G401 (cell line): ENCODE measurements at regions not wholly inside any gene's neighbourhood (a gene's known extent, or its start where the extent isn't known, plus 50 kb on each side); places are given as distances from the start of the nearest gene placed in this dataset.
"Not testable (repeated sequence)": the region's sequence is repeated elsewhere in the genome, so short reads cannot be mapped to it uniquely, and the experiment has no call there.

Experiments
- DNase-seq: peaks from one replicate; pipeline ENCODE4 v3.0.0-alpha.2; 2015; ENCODE audit warnings: low spot score
- in situ Hi-C: cut with HindIII; loops from 2 replicates; pipeline ENCODE4 v1.10.0; 2016; ENCODE audit warnings: low sequenced_read_pairs, mixed read lengths

GRCh38 chr4:29079260-29079659 is 1640.9 kb upstream of the PCDH7 start:
- in situ Hi-C loops, result no loop called here
- DNase-seq, result no peak

DNA sequence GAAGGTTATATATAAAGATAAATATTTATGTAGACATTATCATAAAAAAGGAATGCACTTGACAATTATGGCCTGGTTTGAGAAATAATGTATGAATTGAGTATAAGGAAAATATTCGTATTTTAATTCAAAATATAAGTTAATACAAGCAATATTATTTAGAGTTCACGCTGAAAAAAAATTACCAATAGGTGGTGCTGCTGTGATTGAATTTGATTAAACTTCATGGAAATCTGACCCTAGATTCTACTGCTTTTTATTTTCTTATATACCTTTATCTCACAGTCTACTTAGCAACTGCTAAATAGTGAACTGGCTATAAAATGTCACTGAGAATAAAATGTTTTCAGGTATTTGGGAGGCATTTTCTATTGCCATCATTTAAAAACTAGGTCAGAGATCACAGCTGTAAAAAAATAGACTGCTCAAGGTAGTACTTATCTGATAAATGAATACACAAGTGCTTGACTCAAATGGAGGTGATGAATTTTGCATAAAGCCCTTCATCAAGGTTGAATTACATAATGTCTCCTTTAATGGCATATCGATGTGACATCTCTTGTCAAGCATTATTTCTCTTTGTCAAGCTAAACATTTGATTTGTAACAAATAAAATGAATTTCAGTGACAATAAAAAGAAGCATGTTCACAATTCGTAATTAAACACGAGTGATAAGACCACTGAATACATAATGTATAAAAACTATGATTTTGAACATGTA is 1638.8 kb upstream of the PCDH7 start:
- DNase-seq, result no peak
- in situ Hi-C loops, result no loop called here

DNA sequence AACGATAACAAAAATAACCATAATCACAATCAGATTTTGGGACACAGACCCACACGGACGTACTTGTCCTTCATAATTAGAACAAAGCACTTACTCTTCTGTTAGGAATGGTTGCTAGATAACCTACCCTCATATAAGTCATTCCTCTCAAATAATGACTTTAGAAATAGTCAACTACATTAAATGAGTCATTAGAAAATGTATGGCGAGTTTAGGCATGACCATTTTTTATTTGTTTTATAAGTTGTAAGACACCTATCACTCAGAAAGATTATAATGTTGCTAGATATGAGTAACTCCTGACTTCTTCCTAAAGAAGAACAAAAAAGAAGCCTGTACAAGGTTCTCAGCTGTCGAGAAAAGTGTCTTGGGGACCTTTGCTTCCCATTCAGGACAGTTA is 1637.5 kb upstream of the PCDH7 start:
- in situ Hi-C loops, result no loop called here
- no peak for DNase-seq

DNA sequence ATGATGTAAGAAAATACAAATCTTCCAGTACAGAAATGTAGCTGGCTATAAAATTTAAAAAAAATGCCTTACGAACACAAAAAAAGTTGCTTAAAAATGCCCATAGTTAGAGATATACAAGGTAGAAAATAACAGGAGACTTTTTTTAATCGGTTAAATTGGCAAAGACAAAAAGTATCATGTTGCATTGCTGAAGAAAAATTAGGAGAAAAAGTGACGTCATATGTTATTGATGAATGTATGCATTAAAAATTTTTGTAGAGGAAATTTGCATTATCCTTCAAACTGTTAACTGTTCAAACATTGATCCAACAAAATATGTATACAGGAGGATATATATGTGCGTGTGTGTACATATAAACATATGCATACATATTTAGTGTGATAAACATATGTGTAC is 1634.4 kb upstream of the PCDH7 start:
- no peak for DNase-seq
- in situ Hi-C loops, result no loop called here

DNA sequence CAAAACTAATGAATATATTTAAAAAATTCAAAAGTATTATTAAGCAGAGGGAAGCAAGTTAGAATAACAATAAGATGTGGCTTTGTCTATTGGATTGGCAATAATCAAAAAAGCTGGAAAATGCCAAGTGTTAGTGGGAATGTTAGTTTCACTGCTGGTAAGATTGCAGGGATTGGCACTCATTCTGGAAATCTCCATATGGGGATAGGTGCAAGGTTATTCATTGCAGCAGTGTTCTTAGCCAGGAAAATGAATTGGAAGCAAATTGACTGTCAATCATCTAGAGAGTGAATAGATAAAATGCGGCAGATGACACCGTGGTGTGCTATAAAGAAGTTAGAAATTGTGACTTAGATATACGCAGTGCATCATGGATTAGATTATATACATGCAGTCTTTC is 1615.5 kb upstream of the PCDH7 start:
- no peak for DNase-seq
- in situ Hi-C loops, result no loop called here

DNA sequence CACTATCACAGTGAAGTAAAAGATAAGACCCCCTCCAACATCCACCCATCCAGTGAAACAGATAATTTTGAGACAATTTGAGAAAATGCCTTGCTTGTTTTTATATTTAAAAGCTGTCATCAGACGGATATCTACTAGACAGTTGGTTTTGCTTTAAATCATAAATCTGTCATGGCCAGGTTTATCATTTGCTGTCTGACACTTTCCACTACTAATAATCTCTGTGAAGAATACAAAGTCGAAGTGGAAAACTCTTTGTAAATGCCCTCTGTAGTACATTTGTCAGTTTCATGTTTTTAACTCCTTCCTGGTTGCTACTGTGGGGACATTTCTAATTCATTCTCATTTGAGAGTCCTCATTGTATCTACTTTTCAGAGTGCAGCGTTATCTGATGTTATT is 1606.2 kb upstream of the PCDH7 start:
- in situ Hi-C loops, result no loop called here
- DNase-seq, result no peak

DNA sequence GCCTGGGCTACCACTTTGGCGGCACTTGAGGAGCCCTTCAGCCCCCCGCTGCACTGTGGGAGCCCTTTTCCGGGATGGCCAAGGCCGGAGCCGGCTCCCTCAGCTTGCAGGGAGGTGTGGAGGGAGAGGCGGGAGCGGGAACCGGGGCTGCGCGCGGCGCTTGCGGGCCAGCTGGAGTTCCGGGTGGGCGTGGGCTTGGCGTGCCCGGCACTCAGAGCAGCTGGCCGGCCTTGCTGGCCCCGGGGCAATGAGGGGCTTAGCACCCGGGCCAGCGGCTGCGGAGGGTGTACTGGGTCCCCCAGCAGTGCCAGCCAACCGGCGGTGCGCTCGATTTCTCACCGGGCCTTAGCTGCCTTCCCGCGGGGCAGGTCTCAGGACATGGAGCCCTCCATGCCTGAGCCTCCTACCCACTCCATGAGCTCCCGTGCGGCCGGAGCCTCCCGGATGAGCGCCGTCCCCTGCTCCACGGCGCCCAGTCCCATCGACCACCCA is 1602.9 kb upstream of the PCDH7 start:
- DNase-seq, in situ Hi-C loops: not testable (repeated sequence)

DNA sequence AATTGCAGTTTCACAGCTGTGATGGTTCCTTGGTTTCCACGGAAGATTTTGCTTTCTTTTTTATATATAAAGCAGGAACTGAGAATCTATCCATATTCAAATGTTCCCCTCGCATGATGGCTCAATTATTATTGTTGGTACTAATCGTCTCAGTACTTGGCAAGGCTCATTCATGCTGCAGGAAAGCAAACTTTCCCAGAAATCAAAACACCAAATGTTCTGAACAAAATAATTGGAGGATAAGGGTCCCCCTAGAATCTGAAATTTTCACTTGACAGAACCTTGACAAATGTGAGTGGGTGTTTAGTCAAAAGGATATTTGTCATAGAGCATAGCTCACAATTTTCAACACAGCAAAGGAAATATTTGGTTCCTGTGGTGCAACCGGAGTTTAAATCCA is 1598.6 kb upstream of the PCDH7 start:
- in situ Hi-C loops, result no loop called here
- no peak for DNase-seq

DNA sequence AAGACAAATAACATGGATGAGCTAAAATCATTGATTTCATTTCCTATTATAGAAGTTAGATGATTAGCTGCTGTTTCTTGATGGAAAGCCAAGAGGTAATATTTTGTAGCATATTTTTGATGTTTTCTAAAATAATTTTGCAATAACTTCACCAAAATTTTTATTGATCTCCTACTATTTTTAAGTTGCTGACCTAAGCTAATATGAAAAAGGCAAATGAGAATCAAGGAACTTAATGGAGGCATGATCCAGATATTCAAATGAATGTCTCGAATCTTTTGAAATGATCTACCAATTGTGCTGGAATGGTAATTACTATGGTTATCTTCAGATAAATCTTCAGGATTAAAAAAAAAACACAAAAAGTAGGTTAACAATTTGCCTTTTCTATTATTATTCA is 1591.4 kb upstream of the PCDH7 start:
- DNase-seq, result no peak
- in situ Hi-C loops, result no loop called here

GRCh38 chr4:29131304-29131703 is 1588.9 kb upstream of the PCDH7 start:
- DNase-seq, result no peak
- in situ Hi-C loops, result no loop called here

- in situ Hi-C loops, result no loop called here
Observed at GRCh38 chr4:29142708-29143107, 1577.5 kb upstream of the PCDH7 start.

GRCh38 chr4:29151584-29151983 is 1568.6 kb upstream of the PCDH7 start:
- no peak for DNase-seq
- in situ Hi-C loops, result no loop called here

More at GRCh38 chr4:29142708-29143107, 1577.5 kb upstream of the PCDH7 start:
- no peak for DNase-seq

GRCh38 chr4:29153642-29154041 is 1566.5 kb upstream of the PCDH7 start:
- DNase-seq, result no peak
- in situ Hi-C loops, result no loop called here

DNA sequence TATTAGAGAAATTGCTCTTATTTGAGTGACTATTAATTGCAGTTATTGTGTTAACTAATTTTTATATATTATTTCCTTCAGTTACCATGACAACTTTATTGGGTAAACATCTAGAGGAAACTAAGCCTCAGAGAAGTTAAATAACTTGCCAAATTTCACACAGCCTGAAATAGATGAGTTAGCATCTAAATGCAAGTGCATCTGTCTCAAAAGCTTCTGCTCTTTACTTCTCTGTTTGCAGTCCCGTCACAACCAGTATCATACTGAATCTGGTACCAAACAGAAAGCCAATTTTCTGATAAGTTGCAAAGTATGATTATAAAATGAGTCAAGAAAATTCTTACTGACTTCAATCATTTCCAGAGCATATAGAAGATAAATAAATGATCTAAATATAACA is 1544.9 kb upstream of the PCDH7 start:
- in situ Hi-C loops, result no loop called here
- no peak for DNase-seq

DNA sequence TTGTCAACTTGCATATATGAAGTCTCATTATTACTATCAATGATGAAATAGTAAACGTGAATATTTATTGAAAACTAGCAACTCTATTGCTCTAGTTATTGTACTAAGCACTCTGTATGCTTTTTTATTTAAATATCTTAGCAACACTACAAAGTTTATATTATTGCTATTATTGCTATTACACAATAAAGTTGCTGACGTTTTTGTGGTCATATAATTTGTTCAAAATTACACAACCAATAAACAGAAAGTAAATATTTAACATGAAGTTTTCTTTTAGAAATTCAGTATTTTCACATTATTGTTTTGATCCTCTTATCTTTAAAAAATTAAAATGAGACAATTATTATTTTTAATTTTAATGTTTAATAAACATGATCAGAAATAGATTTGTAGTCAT is 1521.1 kb upstream of the PCDH7 start:
- in situ Hi-C loops, result no loop called here
- DNase-seq, result no peak

DNA sequence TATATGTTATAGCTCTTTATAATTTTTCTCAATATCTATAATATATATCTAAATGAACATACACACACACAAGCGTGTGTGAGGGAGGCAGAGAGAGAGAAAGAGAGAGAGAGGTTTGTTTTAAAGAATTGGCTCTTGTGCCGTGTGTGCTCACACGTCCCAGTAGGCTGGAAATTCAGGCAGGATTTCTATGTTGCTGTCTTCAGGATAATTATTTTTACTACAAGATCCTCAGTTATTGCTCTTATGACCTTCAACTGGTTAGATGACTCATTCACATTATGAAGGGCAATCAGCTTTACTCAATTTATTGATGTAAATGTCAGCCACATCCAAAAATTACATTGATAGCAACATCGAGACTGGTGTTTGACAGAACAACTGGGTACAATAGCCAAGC is 1520.7 kb upstream of the PCDH7 start:
- DNase-seq, result no peak
- in situ Hi-C loops, result no loop called here

GRCh38 chr4:29213020-29213419 is 1507.1 kb upstream of the PCDH7 start:
- DNase-seq, result no peak
- in situ Hi-C loops, result no loop called here

DNA sequence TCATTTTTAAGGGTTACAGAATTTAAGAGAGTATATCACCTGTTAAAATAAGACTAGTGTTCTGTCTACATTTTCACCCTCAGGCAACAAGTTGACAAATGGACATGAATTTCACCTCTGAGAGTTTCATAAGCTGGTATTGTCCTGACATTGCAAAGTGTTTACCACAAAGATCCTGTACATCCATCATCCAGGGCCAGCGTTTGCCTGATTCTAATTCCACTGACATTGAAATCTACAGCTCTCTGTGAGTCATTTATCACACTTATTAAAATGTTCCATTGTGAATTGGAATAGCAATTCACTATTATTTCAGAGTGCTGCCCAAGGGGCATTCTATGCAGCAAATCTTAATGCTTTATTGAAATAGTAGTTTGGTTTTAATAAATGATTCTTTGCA is 1499.4 kb upstream of the PCDH7 start:
- DNase-seq, result no peak
- in situ Hi-C loops, result no loop called here

- in situ Hi-C loops, result no loop called here
- no peak for DNase-seq
Observed at GRCh38 chr4:29224911-29225310, 1495.3 kb upstream of the PCDH7 start.

- in situ Hi-C loops, result no loop called here
- DNase-seq, result no peak
Observed at GRCh38 chr4:29240641-29241040, 1479.5 kb upstream of the PCDH7 start.

DNA sequence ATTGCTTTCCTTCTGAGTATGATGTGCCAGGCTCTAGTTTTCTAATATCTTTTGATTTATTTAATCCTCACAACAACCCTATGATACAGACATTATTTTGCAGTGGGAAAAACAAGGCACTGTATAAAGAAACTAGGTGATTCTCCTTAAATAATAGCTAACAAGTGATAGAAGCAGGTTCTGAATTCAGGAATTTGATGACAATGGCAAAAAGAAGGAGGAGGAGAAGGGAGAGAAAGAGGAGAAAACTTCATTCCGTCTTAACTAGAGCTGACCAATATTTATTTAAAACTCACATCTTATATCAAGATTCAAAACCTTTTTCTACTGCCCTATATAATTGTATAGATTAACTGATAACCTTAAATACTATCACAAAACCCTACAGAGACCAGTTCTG is 1477.1 kb upstream of the PCDH7 start:
- in situ Hi-C loops, result no loop called here
- DNase-seq, result no peak
